C4-2B (cell line): ENCODE measurements at regions not wholly inside any gene's neighbourhood (a gene's known extent, or its start where the extent isn't known, plus 50 kb on each side); places are given as distances from the start of the nearest gene placed in this dataset.

ENCODE experiments used
- CTCF ChIP-seq: fragments of 450-650 bp; conservative IDR thresholded peaks from 2 replicates; pipeline ENCODE4 v1.5.1; 2017; ENCODE audit warnings: mild to moderate bottlenecking
- ZFX ChIP-seq: fragments of 450-650 bp; IDR thresholded peaks from 2 replicates; pipeline ENCODE4 v1.6.1; 2017

GRCh38 chr11:110903378-110903777 is 191.1 kb upstream of the ARHGAP20 start:
- TF ChIP-seq CTCF (no peak), ZFX (no peak)
